DND-41 (cell line): ENCODE measurements at regions not wholly inside any gene's neighbourhood (a gene's known extent, or its start where the extent isn't known, plus 50 kb on each side); places are given as distances from the start of the nearest gene placed in this dataset.

Experiments used
- CTCF ChIP-seq: IDR thresholded peaks from 2 replicates; pipeline ENCODE4 v1.5.1; 2012; ENCODE audit warnings: borderline replicate concordance, low read length, moderate library complexity, mild to moderate bottlenecking; ENCODE audit not compliant: poor library complexity, severe bottlenecking; ENCODE audit errors: extremely low read depth
- EZH2 ChIP-seq: IDR thresholded peaks from 3 replicates; pipeline ENCODE4 v1.6.1; 2012; ENCODE audit warnings: borderline replicate concordance, low read depth, mild to moderate bottlenecking, moderate library complexity, low read length, inconsistent platforms; ENCODE audit not compliant: severe bottlenecking

DNA sequence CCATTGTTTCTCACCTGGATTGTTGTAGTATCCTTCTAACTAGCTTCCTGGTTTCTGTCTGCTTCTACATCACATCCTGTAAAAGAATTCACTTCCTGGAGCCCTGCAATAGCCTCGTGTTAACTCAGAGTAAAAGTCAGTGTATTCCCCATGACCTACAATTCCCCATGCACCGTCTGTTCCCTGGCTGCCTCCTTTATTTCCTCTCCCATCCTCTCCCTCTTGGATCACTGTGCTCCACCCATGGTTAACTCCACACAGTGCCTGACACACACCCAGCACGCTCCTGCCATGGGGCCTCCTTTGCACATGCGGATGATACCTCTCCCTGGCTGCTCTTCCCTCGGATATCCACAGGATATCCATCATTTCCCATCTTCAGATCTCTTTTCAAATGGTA lies 301.4 kb upstream of the IRX3 start:
- no peak for TF ChIP-seq CTCF
- no peak for TF ChIP-seq EZH2
